Ovary (tissue), 3 donors: ENCODE measurements at regions not wholly inside any gene's neighbourhood (a gene's known extent, or its start where the extent isn't known, plus 50 kb on each side); places are given as distances from the start of the nearest gene placed in this dataset.

Source experiments
- EP300 ChIP-seq: sonication (generic); formaldehyde crosslinking; IDR thresholded peaks from one replicate; pipeline ENCODE4 v1.6.1; 2017; ENCODE audit warnings: antibody characterized with exemption
- POLR2A ChIP-seq: fragments of 450-650 bp; IDR thresholded peaks from one replicate; pipeline ENCODE4 v1.6.1; 2017; ENCODE audit warnings: antibody characterized with exemption, mild to moderate bottlenecking, moderate library complexity
- TF ChIP-seq, protein P1 (sequence below), 3 donors: fragments of 450-650 bp in 2 of 3; fragments of 200-600 bp in 1 of 3; IDR thresholded peaks; one replicate each; pipeline versions ENCODE4 v1.5.1 to v1.8.0; 2016 to 2022; ENCODE audit warnings: antibody characterized with exemption in 3 of 3, mild to moderate bottlenecking in 1 of 3
- donor health status: DM: no; HTN: no; CAD: no.

GRCh38 chr14:65349100-65349499 is 63.4 kb upstream of the FUT8 start:
- TF ChIP-seq, protein P1, sequence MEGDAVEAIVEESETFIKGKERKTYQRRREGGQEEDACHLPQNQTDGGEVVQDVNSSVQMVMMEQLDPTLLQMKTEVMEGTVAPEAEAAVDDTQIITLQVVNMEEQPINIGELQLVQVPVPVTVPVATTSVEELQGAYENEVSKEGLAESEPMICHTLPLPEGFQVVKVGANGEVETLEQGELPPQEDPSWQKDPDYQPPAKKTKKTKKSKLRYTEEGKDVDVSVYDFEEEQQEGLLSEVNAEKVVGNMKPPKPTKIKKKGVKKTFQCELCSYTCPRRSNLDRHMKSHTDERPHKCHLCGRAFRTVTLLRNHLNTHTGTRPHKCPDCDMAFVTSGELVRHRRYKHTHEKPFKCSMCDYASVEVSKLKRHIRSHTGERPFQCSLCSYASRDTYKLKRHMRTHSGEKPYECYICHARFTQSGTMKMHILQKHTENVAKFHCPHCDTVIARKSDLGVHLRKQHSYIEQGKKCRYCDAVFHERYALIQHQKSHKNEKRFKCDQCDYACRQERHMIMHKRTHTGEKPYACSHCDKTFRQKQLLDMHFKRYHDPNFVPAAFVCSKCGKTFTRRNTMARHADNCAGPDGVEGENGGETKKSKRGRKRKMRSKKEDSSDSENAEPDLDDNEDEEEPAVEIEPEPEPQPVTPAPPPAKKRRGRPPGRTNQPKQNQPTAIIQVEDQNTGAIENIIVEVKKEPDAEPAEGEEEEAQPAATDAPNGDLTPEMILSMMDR (IDR thresholded peaks at IDR 0.05), result no peak
- TF ChIP-seq EP300, result no peak
- TF ChIP-seq POLR2A, result no peak
